GM18508 (cell line): ENCODE measurements at regions not wholly inside any gene's neighbourhood (a gene's known extent, or its start where the extent isn't known, plus 50 kb on each side); places are given as distances from the start of the nearest gene placed in this dataset.

Experiments used
- ATAC-seq: cut with Tn5 transposase; IDR thresholded peaks from one replicate; pipeline ENCODE4 v1.9.1; 2021; ENCODE audit warnings: moderate number of reproducible peaks; ENCODE audit not compliant: insufficient read depth, unreplicated experiment

DNA sequence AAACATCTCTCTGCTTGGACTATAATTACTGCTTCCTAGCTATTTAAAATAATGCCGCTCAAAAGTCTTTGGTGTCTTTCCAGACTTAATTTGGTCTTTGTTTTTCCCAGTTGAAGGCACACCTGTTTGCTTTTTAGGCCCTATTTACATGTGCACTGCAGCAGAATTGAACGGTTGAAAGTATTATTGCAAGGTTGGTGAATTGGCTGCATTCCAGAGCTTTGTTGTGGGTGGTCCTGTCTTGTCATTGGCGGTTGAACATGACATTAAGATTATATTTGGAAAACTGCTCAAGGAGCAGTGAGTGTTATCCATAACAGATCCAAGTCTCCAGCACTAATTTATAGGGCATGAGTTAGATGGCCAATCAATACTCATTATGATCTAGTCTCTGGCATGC is 656.3 kb downstream of the PTPRC start:
- ATAC-seq, result no peak

DNA sequence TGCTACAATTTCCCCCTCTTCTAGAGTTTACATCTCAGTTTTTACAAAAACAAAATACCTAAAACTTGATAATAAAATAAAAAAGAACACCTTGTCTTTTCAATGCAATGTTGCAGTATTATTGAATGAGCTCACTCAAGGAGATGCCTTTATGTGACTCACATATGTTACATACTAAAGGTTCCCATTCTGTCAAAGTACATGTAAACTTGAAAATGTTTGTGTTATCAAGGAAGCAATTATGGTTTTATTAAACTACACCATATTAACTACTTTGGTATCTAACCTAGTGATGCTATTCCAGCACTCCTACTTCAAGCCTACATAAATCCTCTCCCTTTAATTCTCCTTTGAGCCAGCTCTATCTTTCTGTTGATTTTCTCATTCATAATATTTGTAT is 658.3 kb downstream of the PTPRC start:
- ATAC-seq, result no peak

DNA sequence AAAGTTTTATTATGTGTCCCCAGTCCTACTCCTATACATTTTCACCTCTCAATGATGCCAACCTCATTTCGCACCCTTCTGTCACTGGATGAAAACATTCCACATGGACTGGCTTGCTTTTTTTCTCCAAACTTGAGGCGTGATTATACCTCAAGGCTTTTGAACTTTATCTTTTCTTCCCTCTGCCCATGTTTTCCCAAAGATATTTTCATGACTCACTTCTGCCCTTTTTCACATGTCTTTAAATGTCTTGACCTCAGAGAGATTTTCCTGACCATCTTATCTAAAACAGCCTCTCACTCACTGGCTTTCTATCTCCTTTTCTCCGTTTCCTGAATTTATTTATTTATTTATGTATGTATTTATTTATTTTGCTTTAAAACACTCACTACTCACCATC is 659.0 kb downstream of the PTPRC start:
- no peak for ATAC-seq

DNA sequence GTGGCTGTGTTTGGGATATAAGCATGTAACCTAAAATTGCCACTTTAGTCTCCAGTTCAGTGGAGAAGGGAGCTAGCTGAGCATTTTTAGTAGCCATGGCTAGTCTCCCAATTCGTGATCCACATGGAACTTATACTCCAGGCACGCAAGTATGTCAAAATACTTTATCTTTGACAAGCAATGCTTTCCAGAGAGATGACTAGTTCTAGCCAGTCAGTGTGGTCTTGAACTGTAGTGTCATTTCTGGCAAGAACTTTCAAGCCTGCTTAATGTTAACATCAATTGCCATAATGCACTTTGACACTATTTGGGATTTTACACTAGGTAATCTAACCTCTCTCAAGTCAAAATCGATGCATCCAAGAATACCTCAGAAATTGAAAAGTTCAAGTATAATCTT is 660.0 kb downstream of the PTPRC start:
- no peak for ATAC-seq

DNA sequence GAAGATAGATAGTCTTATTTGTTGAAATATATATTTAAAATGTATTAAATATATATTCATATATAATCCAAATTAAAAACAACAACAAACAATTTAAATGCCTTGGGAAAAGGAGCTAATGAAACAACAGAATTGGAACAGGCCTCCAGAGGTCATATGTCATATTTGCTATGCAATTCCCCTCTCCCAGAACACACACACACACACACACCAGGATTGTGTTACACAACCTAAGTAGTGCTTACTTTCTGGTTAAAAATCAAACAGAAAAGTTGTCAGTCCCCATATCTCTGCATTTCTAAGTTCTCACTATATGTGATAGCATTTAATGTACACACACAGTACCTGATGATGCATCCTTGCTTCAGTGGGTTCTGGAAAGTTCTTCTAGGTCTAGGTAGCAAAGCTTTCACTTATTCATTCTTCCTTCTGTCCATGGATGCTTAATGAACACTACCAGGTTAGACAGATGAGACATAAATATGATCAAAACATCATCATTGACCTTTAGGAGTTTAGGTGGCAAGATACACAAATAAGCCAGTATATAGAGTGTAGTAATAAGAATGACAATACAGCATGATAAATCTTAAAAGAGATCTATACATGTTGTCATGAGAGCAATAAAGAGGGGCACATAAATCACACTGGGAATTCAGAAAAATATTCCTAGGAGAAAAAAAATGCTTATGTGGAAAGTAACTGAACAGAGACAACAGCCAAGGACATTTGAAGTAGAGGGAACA is 662.8 kb downstream of the PTPRC start:
- ATAC-seq, result no peak

DNA sequence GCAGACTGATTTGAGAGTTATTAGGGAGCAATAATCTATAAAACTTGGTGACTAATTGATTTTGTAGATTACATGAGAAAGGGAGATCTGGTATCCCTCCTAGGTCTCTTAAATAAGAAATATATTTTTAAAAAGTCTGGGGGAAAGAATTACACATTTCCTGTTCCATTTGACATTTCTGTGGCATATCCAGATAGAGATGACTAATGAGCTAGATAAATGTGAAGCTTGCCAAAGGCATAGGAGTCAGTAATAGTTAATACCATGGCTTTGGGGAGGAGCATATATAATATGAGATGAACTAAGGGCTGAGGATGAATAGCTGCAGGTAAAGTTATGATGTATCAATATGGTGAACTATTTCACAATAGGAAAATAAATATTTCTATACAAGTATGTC is 663.7 kb downstream of the PTPRC start:
- ATAC-seq, result no peak

DNA sequence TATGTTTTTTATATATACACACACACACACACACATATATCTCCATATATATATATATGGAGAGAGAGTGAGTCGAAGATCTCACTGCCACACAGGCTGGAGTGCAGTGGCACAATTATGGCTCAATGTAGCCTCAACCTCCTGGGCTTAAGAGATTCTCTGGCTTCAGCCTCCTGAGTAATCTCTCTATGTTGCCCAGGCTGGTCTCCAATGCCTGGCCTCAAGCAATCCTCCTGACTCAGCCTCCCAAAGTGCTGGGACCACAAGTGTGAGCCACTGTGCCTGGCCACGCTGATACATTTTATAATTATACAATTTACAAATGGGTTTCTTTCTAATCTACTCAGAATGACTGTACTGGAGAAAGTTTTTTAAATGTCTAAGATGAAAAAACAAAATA is 664.2 kb downstream of the PTPRC start:
- no peak for ATAC-seq

DNA sequence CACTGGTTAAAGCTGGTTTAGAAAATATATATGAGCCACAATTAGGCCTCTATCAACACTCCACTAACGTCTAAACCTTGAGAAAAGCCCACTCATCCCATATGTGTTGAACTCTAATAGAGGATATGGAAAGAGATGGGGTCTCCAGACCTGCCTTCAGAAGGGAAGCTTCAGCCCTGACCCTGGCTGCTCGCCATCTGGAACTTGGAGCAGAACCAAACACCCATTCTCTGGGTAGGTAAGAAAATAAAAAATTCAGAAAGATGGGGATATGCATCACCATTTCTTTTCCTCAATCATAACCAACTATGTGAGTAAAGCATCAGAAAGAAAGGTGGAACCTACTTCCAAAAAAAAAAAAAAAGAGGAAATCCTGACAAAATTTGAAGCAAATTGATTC is 666.2 kb downstream of the PTPRC start:
- ATAC-seq, result no peak

DNA sequence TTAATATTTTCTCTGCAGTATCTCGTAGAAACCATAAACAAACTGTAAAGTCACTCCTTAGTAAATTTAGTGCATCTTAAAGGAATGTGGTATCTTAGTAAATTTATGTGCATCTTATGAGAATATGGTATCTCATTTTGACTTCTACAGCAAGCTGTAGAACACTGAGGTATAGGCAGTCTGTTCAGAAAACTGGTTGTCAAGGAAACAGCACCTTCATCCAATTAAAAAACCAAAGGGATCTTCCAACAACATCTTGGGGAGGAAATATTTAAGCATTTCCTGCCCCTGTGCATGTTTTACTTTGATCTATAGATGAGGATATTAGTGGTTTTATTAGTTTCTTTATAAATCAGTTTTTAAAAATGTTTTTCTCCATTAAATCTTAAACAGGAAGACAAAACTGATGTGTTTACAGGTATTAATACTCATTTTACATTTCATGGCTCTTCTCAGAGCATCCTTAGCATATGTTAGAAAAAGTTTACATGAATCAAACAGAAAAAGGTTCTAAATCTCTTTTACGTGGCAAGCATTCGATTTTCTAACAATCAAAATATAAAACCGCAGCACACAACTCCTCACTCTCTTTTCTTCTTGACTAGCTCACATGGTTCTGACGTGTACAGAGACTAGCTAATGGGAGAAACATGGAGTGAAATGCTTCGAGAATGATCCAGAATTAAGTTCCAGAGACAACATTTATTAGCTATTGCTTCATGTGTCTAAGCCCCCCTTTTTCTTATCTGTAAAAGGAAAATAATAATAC is 668.8 kb downstream of the PTPRC start:
- ATAC-seq, result no peak

DNA sequence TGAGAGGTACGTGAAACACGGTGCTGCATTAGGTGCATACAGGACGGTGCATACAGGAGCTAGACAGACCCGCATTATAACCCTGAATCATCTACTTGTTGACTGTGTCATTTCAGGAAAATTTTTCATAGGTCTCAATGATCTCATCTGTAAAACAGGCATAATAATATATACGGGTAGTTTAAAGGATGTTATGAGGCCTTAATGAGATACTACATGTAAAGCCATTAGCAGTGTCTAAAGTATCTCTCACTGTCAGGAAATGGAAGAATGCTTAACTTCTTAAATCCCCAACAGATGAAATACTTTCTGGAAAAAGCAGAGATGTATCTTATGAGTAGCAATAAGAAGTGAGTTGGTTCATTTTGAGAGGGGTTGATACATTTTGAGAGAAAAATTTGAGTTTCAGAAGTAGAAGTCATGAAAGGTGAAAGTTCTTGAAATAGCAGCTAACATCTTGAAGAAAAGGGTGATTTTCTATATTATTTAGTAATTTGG is 669.6 kb downstream of the PTPRC start:
- no peak for ATAC-seq

DNA sequence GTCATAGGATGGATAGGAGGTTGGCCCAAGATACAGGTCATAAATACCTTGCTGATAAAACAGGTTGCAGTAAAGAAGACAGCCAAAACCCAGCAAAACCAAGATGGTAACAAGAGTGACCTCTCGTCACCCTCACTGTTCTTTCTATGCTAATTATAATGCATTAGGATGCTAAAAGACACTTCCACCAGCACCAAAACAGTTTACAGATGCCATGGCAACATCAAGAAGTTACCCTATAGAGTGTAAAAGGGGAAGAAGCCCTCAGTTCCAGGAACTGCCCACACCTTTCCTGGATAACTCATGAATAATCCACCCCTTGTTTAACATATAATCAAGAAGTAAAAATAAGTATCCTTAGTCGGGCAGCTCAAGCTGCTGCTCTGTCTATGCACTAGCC is 671.9 kb downstream of the PTPRC start:
- ATAC-seq, result no peak

DNA sequence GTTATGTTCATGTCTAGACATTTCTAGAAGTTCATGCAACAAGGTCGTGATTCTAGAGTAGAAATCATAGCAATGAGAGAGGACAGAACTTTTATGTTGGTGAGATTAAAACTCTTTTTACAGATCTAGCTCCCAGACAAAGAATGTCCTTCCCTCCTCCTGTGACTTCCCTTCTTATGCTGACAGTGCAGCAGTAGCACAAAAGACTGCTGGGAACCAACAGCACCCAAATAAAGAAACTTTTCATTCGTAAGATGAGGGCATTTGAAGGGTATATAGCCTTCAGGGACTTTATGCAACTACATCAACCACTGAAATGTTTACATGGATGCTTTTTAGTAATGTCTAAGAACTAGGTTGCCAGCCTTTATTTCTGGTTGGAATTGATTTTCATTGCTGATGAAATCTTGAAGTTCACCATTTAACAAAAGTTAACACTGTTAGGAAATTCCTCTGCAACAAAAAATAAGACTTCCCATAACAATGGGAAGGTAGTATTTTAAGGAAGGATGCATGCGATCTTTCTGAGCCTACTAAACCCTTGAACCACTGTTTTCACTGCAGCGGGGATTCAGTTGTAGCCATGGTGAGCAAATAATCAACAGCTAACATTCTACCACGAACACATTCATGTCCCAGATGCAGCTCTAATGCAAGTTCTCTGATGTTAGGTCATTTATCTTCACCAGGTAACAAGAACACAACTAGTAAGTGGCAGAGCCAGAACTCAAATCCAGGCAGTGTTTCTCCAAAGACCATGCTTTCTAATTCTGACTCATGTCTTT is 672.8 kb downstream of the PTPRC start:
- ATAC-seq, result no peak

DNA sequence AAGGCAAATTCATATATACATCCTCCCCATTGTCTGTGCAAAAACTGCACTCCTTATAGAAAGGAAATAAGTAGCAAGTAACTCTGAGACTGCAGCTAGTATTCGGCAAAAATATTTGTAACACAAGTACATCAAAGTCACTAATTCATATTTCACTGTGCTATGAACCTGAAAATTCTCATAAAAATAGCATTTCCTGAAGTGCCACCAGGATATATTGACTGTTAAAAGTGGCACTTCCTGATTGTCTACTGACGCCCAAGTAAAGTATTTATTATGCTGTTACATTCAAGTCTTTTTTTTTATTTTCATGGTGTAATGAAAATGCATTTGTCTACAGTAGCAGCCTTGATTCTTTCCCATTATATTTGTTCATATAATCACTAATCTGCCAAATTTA is 673.8 kb downstream of the PTPRC start:
- ATAC-seq, result no peak

DNA sequence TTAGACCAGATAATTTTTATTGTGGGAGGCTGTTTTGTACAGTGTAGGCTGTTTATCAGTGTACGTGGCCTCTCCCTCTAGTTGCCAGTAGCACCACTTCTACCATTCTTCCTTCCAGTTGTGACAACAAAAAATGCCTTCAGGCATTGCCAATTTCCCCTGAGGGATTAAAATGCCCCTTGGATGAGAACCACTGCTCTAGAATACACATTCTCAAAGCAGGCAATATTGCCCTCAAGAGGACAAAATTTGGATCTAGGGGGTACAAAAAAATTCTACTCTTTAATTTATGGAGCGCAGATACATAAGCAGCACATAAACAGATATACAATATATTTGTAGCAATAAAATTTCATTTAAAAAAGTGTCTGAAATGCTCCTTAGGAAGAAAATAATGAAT is 674.6 kb downstream of the PTPRC start:
- no peak for ATAC-seq

DNA sequence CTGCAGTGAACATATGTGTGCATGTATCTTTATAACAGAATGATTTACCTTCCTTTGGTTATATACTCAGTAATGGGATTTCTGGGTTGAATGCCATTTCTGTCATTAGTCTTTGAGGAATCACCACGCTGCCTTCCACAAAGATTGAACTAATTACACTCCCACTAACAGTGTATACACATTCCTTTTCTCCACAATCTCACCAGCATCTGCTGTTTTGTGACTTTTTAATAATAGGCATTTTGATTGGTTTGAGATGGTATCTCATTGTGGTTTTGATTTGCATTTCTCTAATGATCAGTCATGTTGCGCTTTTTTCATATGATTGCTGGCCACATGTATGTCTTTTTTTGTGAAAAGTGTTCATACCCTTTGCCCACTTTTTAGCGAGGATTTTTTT is 680.5 kb downstream of the PTPRC start:
- no peak for ATAC-seq

DNA sequence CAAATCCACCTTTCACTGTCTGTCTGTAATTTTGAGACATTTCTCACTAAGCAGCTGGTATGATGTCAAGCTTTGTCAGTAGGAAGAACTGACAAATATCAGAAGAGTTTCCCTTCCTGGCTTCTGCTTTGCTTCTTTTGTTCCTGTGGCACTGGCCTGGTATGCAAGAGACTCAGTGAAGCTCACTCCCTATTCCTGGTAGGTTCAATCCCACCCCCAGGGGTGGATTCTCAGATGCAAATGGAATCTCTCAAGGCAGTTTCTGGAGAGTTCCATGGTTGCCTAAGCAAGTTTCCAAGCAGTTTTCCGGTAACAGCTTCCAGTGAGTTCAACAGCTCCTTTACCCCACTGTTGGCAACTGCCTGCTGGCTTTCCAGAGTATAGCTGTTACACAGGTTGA is 683.4 kb downstream of the PTPRC start:
- no peak for ATAC-seq

DNA sequence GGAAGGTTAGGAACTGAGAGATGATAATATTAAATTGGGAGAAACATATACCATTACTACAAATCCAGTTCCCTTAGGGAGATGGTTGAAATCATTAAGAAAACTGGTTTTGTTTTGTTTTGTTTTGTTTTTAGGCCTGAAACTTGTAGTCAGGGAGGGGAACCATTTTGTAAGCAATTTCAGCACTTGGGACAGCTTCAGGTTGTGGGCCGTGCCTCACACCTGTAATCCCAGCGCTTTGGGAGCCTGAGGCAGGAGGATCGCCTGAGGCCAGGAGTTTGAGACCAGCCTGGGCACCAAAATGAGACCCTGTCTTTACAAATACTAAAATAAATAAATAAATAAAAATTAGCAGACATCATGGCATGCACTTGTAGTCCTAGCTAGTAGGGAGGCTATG is 694.3 kb upstream of the NR5A2 start:
- ATAC-seq, result no peak

DNA sequence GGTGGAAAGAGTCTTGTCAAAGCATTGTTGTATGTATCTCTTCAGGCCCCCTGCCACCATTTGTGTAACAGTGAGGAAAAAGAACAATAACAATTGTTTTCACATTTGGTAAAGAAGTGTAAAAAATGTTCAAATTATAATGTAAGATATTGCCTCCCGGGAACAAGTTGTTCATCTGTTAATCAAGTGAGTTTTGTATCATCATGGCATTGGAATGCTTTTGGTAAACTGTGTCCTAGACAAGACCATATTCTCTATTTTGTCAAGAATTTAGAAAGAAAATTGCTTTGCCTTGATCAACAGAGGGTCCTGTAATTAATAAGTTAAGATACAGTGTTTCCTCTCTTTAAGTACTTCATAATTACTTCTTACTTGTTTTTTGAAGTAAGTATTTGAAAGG is 692.0 kb upstream of the NR5A2 start:
- no peak for ATAC-seq

DNA sequence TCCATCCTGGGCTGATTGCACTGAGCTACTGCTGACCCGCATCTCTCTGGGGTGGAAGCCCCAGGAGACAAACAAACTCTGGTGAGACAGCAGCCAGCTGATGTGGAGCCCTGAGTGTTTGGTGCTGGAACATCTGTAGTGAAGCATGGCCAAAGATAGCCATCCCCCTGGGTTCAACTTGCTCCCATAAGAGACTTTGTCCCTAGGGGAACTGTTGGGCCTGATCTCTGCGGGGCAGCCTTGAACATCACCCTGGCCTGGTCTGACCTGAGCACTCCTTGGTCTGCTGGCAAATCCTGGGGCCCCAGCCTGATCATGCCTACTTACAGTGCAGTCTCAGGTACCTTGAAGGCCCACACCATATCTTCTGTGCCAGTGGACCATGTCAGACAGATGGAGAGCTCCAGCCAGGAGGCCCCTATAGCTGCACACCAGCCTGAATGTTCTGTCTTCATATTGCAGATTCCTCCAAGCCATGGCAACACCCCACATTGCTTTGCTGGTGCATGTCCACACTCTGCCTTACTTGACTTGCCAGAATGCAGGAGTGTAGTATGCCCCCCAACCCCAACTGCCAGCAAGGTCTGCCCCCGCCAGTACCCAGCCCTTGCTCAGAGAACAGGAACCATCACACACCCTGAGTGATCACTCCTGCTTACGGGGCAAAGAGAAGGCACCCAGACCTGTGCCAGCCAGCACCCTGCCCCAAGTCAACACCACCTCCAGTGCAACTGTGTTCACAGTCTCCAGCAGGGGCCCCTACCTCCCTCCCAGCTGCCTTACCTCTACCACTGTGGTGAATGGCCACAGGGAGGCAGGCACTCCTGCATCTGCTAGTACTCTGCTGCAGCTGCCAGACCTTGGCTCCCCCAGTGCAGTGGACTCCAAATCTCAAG is 690.5 kb upstream of the NR5A2 start:
- ATAC-seq, result no peak

DNA sequence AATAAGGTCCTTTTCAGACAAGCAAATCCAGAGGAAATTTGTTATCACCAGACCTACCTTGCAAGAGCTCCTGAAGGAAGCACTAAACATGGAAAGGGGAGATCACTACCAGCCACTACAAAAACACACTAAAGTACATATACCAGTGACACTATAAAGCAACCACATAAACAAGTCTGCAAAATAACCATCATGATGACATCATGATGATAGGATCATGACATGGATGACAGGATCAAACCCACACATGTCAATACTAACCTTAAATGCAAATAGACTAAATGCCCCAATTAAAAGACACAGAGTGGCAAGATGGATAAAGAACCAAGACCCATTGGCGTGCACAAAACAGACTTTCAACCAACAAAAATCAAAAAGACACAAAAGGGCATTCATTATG is 688.8 kb upstream of the NR5A2 start:
- no peak for ATAC-seq
